ENCODE measurements at regions not wholly inside any gene's neighbourhood (a gene's known extent, or its start where the extent isn't known, plus 50 kb on each side); places are given as distances from the start of the nearest gene placed in this dataset.

DNA sequence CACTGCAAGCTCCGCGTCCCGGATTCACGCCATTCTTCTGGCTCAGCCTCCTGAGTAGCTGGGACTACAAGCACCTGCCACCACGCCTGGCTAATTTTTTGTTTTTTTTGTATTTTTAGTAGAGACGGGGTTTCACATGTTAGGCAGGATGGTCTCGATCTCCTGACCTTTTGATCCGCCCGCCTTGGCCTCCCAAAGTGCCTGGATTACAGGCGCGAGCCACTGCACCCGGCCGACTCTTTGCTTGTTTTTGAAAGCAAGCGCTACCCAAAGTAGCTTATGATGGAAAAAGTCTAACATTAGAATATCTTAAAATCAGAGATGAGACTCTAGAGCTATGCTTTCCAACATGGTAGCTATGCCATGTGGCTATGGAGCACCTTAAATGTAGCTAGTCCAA, 585.5 kb upstream of the ITGA1 start:
- TF ChIP-seq, protein P1, sequence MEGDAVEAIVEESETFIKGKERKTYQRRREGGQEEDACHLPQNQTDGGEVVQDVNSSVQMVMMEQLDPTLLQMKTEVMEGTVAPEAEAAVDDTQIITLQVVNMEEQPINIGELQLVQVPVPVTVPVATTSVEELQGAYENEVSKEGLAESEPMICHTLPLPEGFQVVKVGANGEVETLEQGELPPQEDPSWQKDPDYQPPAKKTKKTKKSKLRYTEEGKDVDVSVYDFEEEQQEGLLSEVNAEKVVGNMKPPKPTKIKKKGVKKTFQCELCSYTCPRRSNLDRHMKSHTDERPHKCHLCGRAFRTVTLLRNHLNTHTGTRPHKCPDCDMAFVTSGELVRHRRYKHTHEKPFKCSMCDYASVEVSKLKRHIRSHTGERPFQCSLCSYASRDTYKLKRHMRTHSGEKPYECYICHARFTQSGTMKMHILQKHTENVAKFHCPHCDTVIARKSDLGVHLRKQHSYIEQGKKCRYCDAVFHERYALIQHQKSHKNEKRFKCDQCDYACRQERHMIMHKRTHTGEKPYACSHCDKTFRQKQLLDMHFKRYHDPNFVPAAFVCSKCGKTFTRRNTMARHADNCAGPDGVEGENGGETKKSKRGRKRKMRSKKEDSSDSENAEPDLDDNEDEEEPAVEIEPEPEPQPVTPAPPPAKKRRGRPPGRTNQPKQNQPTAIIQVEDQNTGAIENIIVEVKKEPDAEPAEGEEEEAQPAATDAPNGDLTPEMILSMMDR (conservative IDR thresholded peaks at IDR 0.05; ENCODE audit: low read depth, low read length) = no peak
- no peak for TF ChIP-seq EZH2 (IDR thresholded peaks at IDR 0.05; ENCODE audit: borderline replicate concordance, low read depth, low read length, poor library complexity, severe bottlenecking)

Measured in A673 (cell line).